Panc1 (cell line): ENCODE measurements at regions not wholly inside any gene's neighbourhood (a gene's known extent, or its start where the extent isn't known, plus 50 kb on each side); places are given as distances from the start of the nearest gene placed in this dataset.

Experiments
- TCF7L2 ChIP-seq: IDR thresholded peaks from 2 replicates; pipeline ENCODE4 v1.6.1; 2011; ENCODE audit warnings: mild to moderate bottlenecking, low read depth, low read length, inconsistent platforms
- TF ChIP-seq, protein P1 (sequence below): fragments of 450-650 bp; IDR thresholded peaks from 2 replicates; pipeline ENCODE4 v1.5.1; 2017; ENCODE audit warnings: mild to moderate bottlenecking
- TF ChIP-seq, protein P2 (sequence below), 2 experiments: IDR thresholded peaks; 2 replicates each; pipeline ENCODE4 v1.6.1; 2011 to 2012; ENCODE audit warnings: low read depth in 2 of 2, control low read depth in 1 of 2, low read length in 1 of 2, mild to moderate bottlenecking in 1 of 2, moderate library complexity in 1 of 2; ENCODE audit not compliant: insufficient read depth in 1 of 2

DNA sequence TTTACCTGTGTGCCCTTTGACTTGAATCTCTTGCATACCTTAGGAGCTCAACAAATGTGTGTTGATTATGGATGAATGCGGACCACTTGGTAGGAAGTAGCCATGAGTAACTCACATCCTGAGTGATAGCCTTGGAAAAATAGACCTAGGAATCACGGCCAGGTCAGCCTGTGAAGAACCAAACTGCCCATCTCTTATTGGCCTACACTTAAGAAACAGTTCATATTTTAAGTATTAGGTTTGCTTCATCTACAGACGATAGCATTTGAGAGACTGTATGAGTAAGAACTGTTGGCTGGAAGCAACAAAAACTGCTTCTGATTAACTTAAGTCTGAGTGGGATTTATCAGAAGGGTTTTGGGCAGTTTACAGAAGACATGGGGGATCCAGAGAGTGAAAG lies 152.5 kb upstream of the ADRA1D start:
- TF ChIP-seq, protein P1, sequence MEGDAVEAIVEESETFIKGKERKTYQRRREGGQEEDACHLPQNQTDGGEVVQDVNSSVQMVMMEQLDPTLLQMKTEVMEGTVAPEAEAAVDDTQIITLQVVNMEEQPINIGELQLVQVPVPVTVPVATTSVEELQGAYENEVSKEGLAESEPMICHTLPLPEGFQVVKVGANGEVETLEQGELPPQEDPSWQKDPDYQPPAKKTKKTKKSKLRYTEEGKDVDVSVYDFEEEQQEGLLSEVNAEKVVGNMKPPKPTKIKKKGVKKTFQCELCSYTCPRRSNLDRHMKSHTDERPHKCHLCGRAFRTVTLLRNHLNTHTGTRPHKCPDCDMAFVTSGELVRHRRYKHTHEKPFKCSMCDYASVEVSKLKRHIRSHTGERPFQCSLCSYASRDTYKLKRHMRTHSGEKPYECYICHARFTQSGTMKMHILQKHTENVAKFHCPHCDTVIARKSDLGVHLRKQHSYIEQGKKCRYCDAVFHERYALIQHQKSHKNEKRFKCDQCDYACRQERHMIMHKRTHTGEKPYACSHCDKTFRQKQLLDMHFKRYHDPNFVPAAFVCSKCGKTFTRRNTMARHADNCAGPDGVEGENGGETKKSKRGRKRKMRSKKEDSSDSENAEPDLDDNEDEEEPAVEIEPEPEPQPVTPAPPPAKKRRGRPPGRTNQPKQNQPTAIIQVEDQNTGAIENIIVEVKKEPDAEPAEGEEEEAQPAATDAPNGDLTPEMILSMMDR = no peak
- TF ChIP-seq, protein P2, sequence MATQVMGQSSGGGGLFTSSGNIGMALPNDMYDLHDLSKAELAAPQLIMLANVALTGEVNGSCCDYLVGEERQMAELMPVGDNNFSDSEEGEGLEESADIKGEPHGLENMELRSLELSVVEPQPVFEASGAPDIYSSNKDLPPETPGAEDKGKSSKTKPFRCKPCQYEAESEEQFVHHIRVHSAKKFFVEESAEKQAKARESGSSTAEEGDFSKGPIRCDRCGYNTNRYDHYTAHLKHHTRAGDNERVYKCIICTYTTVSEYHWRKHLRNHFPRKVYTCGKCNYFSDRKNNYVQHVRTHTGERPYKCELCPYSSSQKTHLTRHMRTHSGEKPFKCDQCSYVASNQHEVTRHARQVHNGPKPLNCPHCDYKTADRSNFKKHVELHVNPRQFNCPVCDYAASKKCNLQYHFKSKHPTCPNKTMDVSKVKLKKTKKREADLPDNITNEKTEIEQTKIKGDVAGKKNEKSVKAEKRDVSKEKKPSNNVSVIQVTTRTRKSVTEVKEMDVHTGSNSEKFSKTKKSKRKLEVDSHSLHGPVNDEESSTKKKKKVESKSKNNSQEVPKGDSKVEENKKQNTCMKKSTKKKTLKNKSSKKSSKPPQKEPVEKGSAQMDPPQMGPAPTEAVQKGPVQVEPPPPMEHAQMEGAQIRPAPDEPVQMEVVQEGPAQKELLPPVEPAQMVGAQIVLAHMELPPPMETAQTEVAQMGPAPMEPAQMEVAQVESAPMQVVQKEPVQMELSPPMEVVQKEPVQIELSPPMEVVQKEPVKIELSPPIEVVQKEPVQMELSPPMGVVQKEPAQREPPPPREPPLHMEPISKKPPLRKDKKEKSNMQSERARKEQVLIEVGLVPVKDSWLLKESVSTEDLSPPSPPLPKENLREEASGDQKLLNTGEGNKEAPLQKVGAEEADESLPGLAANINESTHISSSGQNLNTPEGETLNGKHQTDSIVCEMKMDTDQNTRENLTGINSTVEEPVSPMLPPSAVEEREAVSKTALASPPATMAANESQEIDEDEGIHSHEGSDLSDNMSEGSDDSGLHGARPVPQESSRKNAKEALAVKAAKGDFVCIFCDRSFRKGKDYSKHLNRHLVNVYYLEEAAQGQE (IDR thresholded peaks at IDR 0.05; ENCODE audit: insufficient read depth in 1 of 2, low read depth in 2 of 2, low read length in 1 of 2) = no peak
- no peak for TF ChIP-seq TCF7L2
